Peyer's patch (tissue), 4 donors: ENCODE measurements at regions not wholly inside any gene's neighbourhood (a gene's known extent, or its start where the extent isn't known, plus 50 kb on each side); places are given as distances from the start of the nearest gene placed in this dataset.

Experiments
- DNase-seq, 3 donors: peaks; one replicate each; pipeline ENCODE4 v3.0.0-alpha.2; 2017 to 2019
- H3K27ac ChIP-seq, 4 donors: fragments of 200-600 bp; sonication (generic); one replicate each; pipeline ENCODE4 v1.5.1; 2016 to 2019
- H3K27me3 ChIP-seq, 2 donors: fragments of 200-600 bp; sonication (generic); one replicate each; pipeline ENCODE4 v1.5.1; 2019
- H3K36me3 ChIP-seq, 3 donors: fragments of 200-600 bp; sonication (generic); one replicate each; pipeline ENCODE4 v1.5.1; 2016 to 2019
- H3K4me1 ChIP-seq, 4 donors: fragments of 200-600 bp; sonication (generic); one replicate each; pipeline ENCODE4 v1.5.1; 2016 to 2019
- H3K4me3 ChIP-seq, 4 donors: fragments of 200-600 bp; sonication (generic); 1 replicate in 3 of 4; 2 replicates in 1 of 4; pipeline ENCODE4 v1.5.1; 2016 to 2019; ENCODE audit warnings: mild to moderate bottlenecking in 1 of 4
- H3K9me3 ChIP-seq, 4 donors: fragments of 200-600 bp; sonication (generic); one replicate each; pipeline ENCODE4 v1.5.1; 2016 to 2019; ENCODE audit warnings: mild to moderate bottlenecking in 1 of 4
- CTCF ChIP-seq, 6 experiments: fragments of 450-650 bp in 4 of 6; fragments of 200-600 bp in 2 of 6; sonication (generic) in 1 of 6; IDR thresholded peaks; one replicate each; pipeline ENCODE4 v1.5.1; 2017 to 2019; ENCODE audit warnings: antibody characterized with exemption in 6 of 6, mild to moderate bottlenecking in 3 of 6, moderate library complexity in 1 of 6
- POLR2A ChIP-seq, 2 donors: fragments of 450-650 bp; IDR thresholded peaks; one replicate each; pipeline ENCODE4 v1.5.1; 2017; ENCODE audit warnings: antibody characterized with exemption in 2 of 2, mild to moderate bottlenecking in 2 of 2, moderate library complexity in 2 of 2

GRCh38 chr7:115722302-115722977 is 308.1 kb downstream of the TFEC start:
- Histone ChIP-seq H3K36me3 (no peaks in the 10 kb centered on the region), H3K4me1 (no peaks in the 10 kb centered on the region), H3K27ac (no peak overlapping the region), H3K4me3 (no peak overlapping the region), H3K9me3 (no peaks in the 10 kb centered on the region), H3K27me3 (no peaks in the 10 kb centered on the region)
- DNase-seq, result no peak
- TF ChIP-seq CTCF (IDR thresholded peaks at IDR 0.05), result no peak
- no peak for TF ChIP-seq POLR2A (IDR thresholded peaks at IDR 0.05)

- H3K4me1 ChIP-seq, result no peaks in the 10 kb centered on the region
- TF ChIP-seq POLR2A (IDR thresholded peaks at IDR 0.05) (no peak), CTCF (IDR thresholded peaks at IDR 0.05) (no peak)
- no peak overlapping the region for H3K4me3 ChIP-seq
- no peak for DNase-seq
- H3K27me3 ChIP-seq, result no peaks in the 10 kb centered on the region
- no peaks in the 10 kb centered on the region for H3K36me3 ChIP-seq
- no peaks in the 10 kb centered on the region for H3K9me3 ChIP-seq
- no peak overlapping the region for H3K27ac ChIP-seq
Measured at GRCh38 chr7:115721293-115722217, 309.0 kb downstream of the TFEC start.

GRCh38 chr7:115719963-115720362 is 310.6 kb downstream of the TFEC start:
- Histone ChIP-seq H3K27ac (no peak overlapping the region), H3K36me3 (no peaks in the 10 kb centered on the region), H3K9me3 (no peaks in the 10 kb centered on the region), H3K4me3 (no peak overlapping the region), H3K27me3 (no peaks in the 10 kb centered on the region), H3K4me1 (no peaks in the 10 kb centered on the region)
- no peak for TF ChIP-seq POLR2A (IDR thresholded peaks at IDR 0.05)
- TF ChIP-seq CTCF (IDR thresholded peaks at IDR 0.05), result no peak
- no peak for DNase-seq

- DNase-seq, result no peak
- no peak overlapping the region for H3K4me3 ChIP-seq
- H3K9me3 ChIP-seq, result no peaks in the 10 kb centered on the region
- no peak overlapping the region for H3K27ac ChIP-seq
- H3K36me3 ChIP-seq, result no peaks in the 10 kb centered on the region
- TF ChIP-seq CTCF (IDR thresholded peaks at IDR 0.05) (no peak), POLR2A (IDR thresholded peaks at IDR 0.05) (no peak)
- H3K4me1 ChIP-seq, result no peaks in the 10 kb centered on the region
- no peaks in the 10 kb centered on the region for H3K27me3 ChIP-seq
Measured at GRCh38 chr7:115709664-115710063, 320.9 kb downstream of the TFEC start.

- Histone ChIP-seq H3K4me1 (no peaks in the 10 kb centered on the region), H3K9me3 (no peaks in the 10 kb centered on the region), H3K4me3 (no peak overlapping the region), H3K36me3 (no peaks in the 10 kb centered on the region), H3K27ac (no peak overlapping the region), H3K27me3 (no peaks in the 10 kb centered on the region)
- no peak for DNase-seq
- no peak for TF ChIP-seq POLR2A (IDR thresholded peaks at IDR 0.05)
- no peak for TF ChIP-seq CTCF (IDR thresholded peaks at IDR 0.05)
Measured at GRCh38 chr7:115708013-115708341, 322.6 kb downstream of the TFEC start.
